Gastroesophageal sphincter (tissue), 3 donors: ENCODE measurements at regions not wholly inside any gene's neighbourhood (a gene's known extent, or its start where the extent isn't known, plus 50 kb on each side); places are given as distances from the start of the nearest gene placed in this dataset.

Experiments
- EP300 ChIP-seq: sonication (generic); formaldehyde crosslinking; IDR thresholded peaks from one replicate; pipeline ENCODE4 v1.6.1; 2017; ENCODE audit warnings: antibody characterized with exemption, mild to moderate bottlenecking
- POLR2A ChIP-seq, 2 donors: fragments of 450-650 bp; IDR thresholded peaks; one replicate each; pipeline ENCODE4 v1.6.1; 2017; ENCODE audit warnings: antibody characterized with exemption in 2 of 2, mild to moderate bottlenecking in 2 of 2, moderate library complexity in 1 of 2
- POLR2AphosphoS5 ChIP-seq: sonication (generic); formaldehyde crosslinking; IDR thresholded peaks from one replicate; pipeline ENCODE4 v1.6.1; 2017; ENCODE audit warnings: antibody characterized with exemption
- TF ChIP-seq, protein P1 (sequence below), 4 experiments: fragments of 200-600 bp in 2 of 4; fragments of 450-650 bp in 2 of 4; sonication (generic) in 1 of 4; IDR thresholded peaks; one replicate each; pipeline ENCODE4 v1.5.1; 2017 to 2019; ENCODE audit warnings: antibody characterized with exemption in 4 of 4, mild to moderate bottlenecking in 2 of 4, moderate library complexity in 2 of 4

- TF ChIP-seq, protein P1, sequence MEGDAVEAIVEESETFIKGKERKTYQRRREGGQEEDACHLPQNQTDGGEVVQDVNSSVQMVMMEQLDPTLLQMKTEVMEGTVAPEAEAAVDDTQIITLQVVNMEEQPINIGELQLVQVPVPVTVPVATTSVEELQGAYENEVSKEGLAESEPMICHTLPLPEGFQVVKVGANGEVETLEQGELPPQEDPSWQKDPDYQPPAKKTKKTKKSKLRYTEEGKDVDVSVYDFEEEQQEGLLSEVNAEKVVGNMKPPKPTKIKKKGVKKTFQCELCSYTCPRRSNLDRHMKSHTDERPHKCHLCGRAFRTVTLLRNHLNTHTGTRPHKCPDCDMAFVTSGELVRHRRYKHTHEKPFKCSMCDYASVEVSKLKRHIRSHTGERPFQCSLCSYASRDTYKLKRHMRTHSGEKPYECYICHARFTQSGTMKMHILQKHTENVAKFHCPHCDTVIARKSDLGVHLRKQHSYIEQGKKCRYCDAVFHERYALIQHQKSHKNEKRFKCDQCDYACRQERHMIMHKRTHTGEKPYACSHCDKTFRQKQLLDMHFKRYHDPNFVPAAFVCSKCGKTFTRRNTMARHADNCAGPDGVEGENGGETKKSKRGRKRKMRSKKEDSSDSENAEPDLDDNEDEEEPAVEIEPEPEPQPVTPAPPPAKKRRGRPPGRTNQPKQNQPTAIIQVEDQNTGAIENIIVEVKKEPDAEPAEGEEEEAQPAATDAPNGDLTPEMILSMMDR (IDR thresholded peaks at IDR 0.05): no peak
- TF ChIP-seq POLR2AphosphoS5: no peak
- no peak for TF ChIP-seq EP300
- no peak for TF ChIP-seq POLR2A (IDR thresholded peaks at IDR 0.05)
Measured at GRCh38 chr16:26196310-26196709, 504.6 kb downstream of the HS3ST4 start.
